PFSK-1 (cell line): ENCODE measurements at regions not wholly inside any gene's neighbourhood (a gene's known extent, or its start where the extent isn't known, plus 50 kb on each side); places are given as distances from the start of the nearest gene placed in this dataset.

Source experiments
- POLR2AphosphoS5 ChIP-seq: IDR thresholded peaks from 2 replicates; pipeline ENCODE4 v1.6.1; 2012; ENCODE audit warnings: low read depth, mild to moderate bottlenecking, control low read depth, low read length, moderate library complexity
- SIN3A ChIP-seq: IDR thresholded peaks from 2 replicates; pipeline ENCODE4 v1.6.1; 2012; ENCODE audit warnings: mild to moderate bottlenecking, low read length, moderate library complexity, borderline replicate concordance; ENCODE audit not compliant: insufficient read depth
- TF ChIP-seq, protein P1 (sequence below), 2 experiments: IDR thresholded peaks; 2 replicates each; pipeline versions ENCODE4 v1.6.1 to v1.8.0; 2011 to 2012; ENCODE audit warnings: low read depth in 2 of 2, low read length in 2 of 2, control low read depth in 1 of 2, inconsistent platforms in 1 of 2, mild to moderate bottlenecking in 1 of 2, moderate library complexity in 1 of 2; ENCODE audit not compliant: insufficient read depth in 1 of 2

DNA sequence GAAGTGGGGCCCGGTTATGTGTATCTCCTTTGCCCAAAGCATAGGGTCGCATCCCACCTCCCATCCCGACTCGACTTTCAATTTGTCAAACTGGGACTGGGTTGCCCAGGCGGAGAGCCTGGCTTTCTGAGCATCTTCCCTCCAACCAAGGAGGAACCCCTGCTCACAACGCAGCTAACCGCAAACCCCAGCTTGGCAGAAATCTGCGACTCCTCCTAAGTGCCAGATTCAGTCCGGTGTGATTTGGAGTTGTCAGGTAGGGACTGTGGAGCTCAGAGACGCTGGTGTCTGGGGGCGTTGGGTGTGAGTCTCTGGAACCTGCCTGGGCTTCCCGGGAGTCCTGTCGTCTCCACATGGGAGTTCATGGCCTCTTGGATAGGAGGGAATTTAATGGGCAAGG is 1126.7 kb downstream of the AACS start:
- TF ChIP-seq POLR2AphosphoS5 = no peak
- TF ChIP-seq SIN3A = no peak
- TF ChIP-seq, protein P1, sequence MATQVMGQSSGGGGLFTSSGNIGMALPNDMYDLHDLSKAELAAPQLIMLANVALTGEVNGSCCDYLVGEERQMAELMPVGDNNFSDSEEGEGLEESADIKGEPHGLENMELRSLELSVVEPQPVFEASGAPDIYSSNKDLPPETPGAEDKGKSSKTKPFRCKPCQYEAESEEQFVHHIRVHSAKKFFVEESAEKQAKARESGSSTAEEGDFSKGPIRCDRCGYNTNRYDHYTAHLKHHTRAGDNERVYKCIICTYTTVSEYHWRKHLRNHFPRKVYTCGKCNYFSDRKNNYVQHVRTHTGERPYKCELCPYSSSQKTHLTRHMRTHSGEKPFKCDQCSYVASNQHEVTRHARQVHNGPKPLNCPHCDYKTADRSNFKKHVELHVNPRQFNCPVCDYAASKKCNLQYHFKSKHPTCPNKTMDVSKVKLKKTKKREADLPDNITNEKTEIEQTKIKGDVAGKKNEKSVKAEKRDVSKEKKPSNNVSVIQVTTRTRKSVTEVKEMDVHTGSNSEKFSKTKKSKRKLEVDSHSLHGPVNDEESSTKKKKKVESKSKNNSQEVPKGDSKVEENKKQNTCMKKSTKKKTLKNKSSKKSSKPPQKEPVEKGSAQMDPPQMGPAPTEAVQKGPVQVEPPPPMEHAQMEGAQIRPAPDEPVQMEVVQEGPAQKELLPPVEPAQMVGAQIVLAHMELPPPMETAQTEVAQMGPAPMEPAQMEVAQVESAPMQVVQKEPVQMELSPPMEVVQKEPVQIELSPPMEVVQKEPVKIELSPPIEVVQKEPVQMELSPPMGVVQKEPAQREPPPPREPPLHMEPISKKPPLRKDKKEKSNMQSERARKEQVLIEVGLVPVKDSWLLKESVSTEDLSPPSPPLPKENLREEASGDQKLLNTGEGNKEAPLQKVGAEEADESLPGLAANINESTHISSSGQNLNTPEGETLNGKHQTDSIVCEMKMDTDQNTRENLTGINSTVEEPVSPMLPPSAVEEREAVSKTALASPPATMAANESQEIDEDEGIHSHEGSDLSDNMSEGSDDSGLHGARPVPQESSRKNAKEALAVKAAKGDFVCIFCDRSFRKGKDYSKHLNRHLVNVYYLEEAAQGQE (IDR thresholded peaks at IDR 0.05; ENCODE audit: insufficient read depth in 1 of 2, low read depth in 2 of 2, low read length in 2 of 2) = no peak
